ENCODE measurements at regions not wholly inside any gene's neighbourhood (a gene's known extent, or its start where the extent isn't known, plus 50 kb on each side); places are given as distances from the start of the nearest gene placed in this dataset.

- no peak overlapping the region for H2BK120ac ChIP-seq (ENCODE audit: low read depth, low read length, poor library complexity, severe bottlenecking)
- no peak overlapping the region for H3K4ac ChIP-seq (ENCODE audit: low read depth, low read length)
- no peak overlapping the region for H3T11ph ChIP-seq (ENCODE audit: low read length)
- DNase-seq, result no peak
- H3K9me3 ChIP-seq (ENCODE audit: control insufficient read depth, low read depth, low read length), result no peaks in the 10 kb centered on the region
- Mint-ChIP-seq H3K9me3 (no peaks in the 10 kb centered on the region), H3K27ac (no peak overlapping the region), H3K36me3 (ENCODE audit: insufficient read depth in 1 of 3, low read depth in 3 of 3) (no peaks in the 10 kb centered on the region; a peak in 1 of 7 replicates), H3K27me3 (ENCODE audit: low read depth) (no peaks in the 10 kb centered on the region; the same call in 1 of the 2 replicates), H3K4me1 (peaks cover 5 to 11% of the 10 kb centered on the region in 2 experiments; a peak in 3 of 4 replicates), H3K4me3 (no peak overlapping the region)
- H3K4me1 ChIP-seq (ENCODE audit: insufficient read depth, low read length), result no peaks in the 10 kb centered on the region
- H3K23me2 ChIP-seq (ENCODE audit: insufficient read length, low read depth, low read length, poor library complexity, severe bottlenecking), result no peaks in the 10 kb centered on the region
- no peak overlapping the region for H3K18ac ChIP-seq (ENCODE audit: insufficient read length, low read depth, low read length)
- no peak overlapping the region for H3K4me2 ChIP-seq (ENCODE audit: insufficient read depth, insufficient read length, low read length)
- H4K20me1 ChIP-seq (ENCODE audit: control insufficient read depth, insufficient read depth, insufficient read length), result no peaks in the 10 kb centered on the region
- H3K27me3 ChIP-seq (ENCODE audit: insufficient read depth, low read length), result no peaks in the 10 kb centered on the region
- no peak overlapping the region for H3K9ac ChIP-seq (ENCODE audit: extremely low read depth, insufficient read length, low read length)
- no peak overlapping the region for H3K14ac ChIP-seq (ENCODE audit: insufficient read depth, low read length)
- no peak overlapping the region for H2BK5ac ChIP-seq (ENCODE audit: insufficient read length, low read length)
- no peak overlapping the region for H2BK15ac ChIP-seq (ENCODE audit: low read depth, low read length)
- no peaks in the 10 kb centered on the region for H3K79me2 ChIP-seq (ENCODE audit: insufficient read depth, low read length)
- H4K5ac ChIP-seq (ENCODE audit: insufficient read length, low read depth, low read length), result no peak overlapping the region
- H2AK5ac ChIP-seq (ENCODE audit: insufficient read length, low read length), result no peak overlapping the region
- H2AFZ ChIP-seq (ENCODE audit: low read length), result no peak overlapping the region
- no peak overlapping the region for H4K91ac ChIP-seq (ENCODE audit: insufficient read length, low read depth, low read length)
- no peak overlapping the region for H2BK12ac ChIP-seq (ENCODE audit: insufficient read length, low read depth, low read length)
- no peak overlapping the region for H3K23ac ChIP-seq (ENCODE audit: insufficient read length, low read depth, low read length)
- no peak overlapping the region for H4K8ac ChIP-seq (replicated peaks; ENCODE audit: insufficient read length, low read depth, low read length)
- no peak overlapping the region for H3K27ac ChIP-seq (ENCODE audit: insufficient read length, low read depth, low read length)
- H3K56ac ChIP-seq (ENCODE audit: insufficient read length, low read depth, low read length), result no peak overlapping the region
- WGBS (ENCODE audit: extremely low coverage, insufficient read length, low lambda C conversion rate), result no CpG with 5 or more reads among the region's 6 CpGs
- H2BK20ac ChIP-seq (ENCODE audit: low read depth, low read length, poor library complexity, severe bottlenecking), result no peak overlapping the region
- no peak for TF ChIP-seq CTCF (conservative IDR thresholded peaks at IDR 0.05)
- H3K79me1 ChIP-seq (ENCODE audit: insufficient read depth, low read depth, low read length, poor library complexity, severe bottlenecking), result no peaks in the 10 kb centered on the region
Measured at GRCh38 chr2:220178991-220179695, 551.7 kb downstream of the SLC4A3 start.
